ENCODE measurements at regions not wholly inside any gene's neighbourhood (a gene's known extent, or its start where the extent isn't known, plus 50 kb on each side); places are given as distances from the start of the nearest gene placed in this dataset.

DNA sequence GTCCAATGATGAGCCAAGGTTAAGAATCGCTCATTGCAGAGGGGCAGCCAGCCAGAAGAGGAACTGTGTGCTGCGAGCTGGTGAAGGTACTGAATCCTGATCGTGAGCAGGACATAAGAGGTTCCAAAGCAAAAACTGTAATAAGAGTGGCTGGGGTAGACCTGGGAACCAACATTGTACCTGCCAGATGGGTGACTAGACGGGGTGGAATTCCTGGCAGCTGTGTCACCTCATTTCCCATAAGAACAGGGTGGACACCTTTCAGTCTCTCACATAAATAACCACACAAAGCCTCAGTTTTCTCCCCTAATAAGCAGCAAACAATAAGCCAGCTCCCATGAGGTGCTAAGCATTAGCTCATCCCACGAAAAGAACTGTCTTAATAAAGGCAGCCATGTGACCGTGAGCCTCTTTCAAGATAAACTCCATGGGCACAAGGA, 290.3 kb downstream of the SOX9 start:
- Mint-ChIP-seq H3K27ac (no peak overlapping the region), H3K9me3 (no peaks in the 10 kb centered on the region), H3K4me3 (no peak overlapping the region), H3K4me1 (ENCODE audit: low read depth) (no peaks in the 10 kb centered on the region), H3K36me3 (ENCODE audit: low read depth) (no peaks in the 10 kb centered on the region), H3K27me3 (ENCODE audit: low read depth) (no peaks in the 10 kb centered on the region)
- no peak for DNase-seq (ENCODE audit: low spot score)

DNA sequence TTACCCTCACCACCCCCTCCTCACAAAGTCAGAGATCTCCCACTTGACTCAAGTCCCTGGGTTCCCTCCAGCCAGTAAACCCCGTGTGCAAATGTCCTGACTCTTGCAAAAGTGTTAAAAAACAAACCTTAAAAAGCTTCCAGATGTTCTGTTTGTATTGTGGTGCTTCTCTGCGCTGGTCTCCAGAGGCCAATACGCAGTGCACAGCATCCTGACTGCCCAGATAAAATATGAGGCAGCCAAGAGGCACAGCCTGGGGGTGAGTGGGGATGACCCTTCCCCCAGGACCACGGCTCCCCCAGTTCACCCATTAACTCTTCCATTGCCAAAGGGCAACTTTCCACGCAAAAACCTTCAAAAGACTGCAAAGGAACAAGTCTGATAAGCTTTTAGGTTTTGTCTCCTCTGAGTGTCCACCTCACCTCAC, 291.8 kb downstream of the SOX9 start:
- no peak for DNase-seq (ENCODE audit: low spot score)
- Mint-ChIP-seq H3K36me3 (ENCODE audit: low read depth) (no peaks in the 10 kb centered on the region), H3K4me3 (no peak overlapping the region), H3K9me3 (peaks cover 7% of the 10 kb centered on the region), H3K27me3 (ENCODE audit: low read depth) (no peaks in the 10 kb centered on the region), H3K4me1 (ENCODE audit: low read depth) (no peaks in the 10 kb centered on the region), H3K27ac (no peak overlapping the region)

DNA sequence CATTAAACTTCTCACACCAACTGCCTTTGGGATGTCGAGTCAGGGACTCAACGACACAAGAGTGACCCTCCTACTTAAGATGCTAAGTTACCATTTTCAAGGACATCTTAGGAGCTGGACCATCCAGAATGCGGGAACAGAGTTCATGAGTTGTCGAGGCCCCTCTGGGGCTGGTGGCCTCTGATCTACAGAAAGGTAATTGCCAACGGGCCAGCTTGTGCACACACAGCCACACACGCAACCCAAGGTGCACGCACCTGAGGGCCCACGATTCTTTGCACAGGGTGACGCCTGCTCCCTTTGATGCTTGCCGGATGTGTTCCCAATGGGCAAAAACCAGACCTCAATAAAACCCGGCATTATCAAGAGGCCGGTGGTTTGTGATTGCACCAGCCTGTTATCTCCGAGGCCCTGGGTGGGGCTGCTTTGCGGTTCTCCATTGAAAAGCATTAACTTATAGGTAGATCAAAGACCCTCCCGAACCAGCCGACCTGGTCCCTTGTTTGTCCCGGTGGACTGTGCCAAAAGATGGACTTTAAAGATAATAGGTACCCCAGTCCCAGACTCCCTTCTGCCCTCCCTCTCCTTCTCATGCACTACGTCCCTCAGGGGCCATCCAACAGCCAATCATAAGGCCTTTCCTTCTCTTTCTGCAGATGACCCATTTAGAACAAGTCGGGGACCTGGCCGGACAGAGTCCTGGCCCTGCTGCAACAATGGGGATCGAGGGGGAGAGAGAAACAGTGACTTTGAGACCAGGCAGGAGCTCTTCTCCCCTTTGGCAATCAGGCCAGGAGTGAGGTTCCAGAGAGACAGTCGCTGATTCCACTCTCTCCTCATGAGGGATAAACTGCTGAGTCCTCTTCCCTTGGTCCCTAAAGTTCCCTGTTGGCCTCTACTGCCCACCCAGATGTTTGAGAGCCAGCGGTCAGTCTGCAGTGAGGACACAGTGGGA, 292.5 kb downstream of the SOX9 start:
- H3K4me3 Mint-ChIP-seq = no peak overlapping the region
- H3K27me3 Mint-ChIP-seq (ENCODE audit: low read depth) = no peaks in the 10 kb centered on the region
- peaks cover 11% of the 10 kb centered on the region for H3K9me3 Mint-ChIP-seq
- no peaks in the 10 kb centered on the region for H3K36me3 Mint-ChIP-seq (ENCODE audit: low read depth)
- no peak overlapping the region for H3K27ac Mint-ChIP-seq
- no peak for DNase-seq (ENCODE audit: low spot score)
- H3K4me1 Mint-ChIP-seq (ENCODE audit: low read depth) = no peaks in the 10 kb centered on the region

DNA sequence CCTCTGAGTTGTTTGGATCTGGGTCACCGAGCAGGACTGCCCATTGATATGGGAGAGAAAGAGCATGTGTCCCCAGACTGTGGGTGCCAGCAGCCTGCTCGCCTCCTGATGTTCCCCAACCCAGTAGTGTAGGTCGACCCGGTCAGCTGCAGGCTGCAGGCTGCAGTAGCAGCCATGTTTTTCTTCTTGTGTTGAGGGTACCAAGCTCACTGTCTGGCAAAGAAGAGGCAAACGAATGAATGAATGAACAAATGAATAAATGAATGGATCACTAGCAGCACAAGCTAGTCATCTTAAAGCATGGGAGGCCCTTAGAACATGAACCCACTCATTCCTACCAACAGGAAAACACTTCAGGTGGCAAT, 293.2 kb downstream of the SOX9 start:
- H3K36me3 Mint-ChIP-seq (ENCODE audit: low read depth) = no peaks in the 10 kb centered on the region
- H3K27ac Mint-ChIP-seq = no peak overlapping the region
- no peak for DNase-seq (ENCODE audit: low spot score)
- no peaks in the 10 kb centered on the region for H3K27me3 Mint-ChIP-seq (ENCODE audit: low read depth)
- H3K4me1 Mint-ChIP-seq (ENCODE audit: low read depth) = no peaks in the 10 kb centered on the region
- peaks cover 16% of the 10 kb centered on the region for H3K9me3 Mint-ChIP-seq
- no peak overlapping the region for H3K4me3 Mint-ChIP-seq

DNA sequence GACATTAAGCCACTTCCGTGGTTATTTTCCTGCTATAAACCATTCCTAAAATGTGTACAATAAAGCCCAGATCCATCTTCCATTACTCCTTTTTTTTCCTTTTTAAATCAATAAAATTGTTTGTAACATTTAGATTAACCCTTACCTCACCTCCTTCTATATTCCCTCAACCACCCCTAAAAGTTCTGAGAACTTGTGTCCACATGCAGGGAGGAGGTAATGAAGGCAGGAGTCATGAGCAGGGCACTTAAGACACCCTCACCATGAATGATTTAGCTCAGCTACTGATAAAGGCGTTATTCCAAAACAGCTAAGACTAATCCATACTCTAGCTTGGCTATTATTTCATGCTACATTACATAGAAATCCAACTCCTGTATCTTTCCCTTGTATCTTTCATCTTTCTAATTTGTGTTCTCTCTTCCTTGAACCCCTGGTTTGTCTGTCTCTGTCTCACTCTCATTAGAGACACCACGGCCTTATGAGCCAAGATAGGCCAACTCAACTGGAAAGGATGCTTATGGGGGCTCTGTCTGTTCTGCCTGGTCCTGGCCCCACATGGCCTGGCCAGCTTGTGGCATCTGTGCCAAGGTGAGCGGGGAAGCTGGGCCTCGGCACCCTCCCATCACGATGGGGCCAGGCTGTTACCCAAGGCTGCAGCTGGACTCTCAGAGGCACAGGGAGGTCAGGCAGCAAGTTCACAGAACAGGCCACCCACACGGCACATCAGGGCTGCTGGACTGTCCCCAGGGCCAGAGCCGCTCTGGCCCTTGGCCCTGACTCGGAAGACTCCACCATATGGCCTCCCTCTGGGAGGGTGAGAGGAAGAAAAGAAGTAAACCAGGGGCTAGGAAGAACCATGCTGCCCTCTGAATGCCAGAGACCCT, 294.4 kb downstream of the SOX9 start:
- DNase-seq (ENCODE audit: low spot score) = no peak
- Mint-ChIP-seq H3K27ac (no peak overlapping the region), H3K4me1 (ENCODE audit: low read depth) (no peaks in the 10 kb centered on the region), H3K4me3 (no peak overlapping the region), H3K36me3 (ENCODE audit: low read depth) (no peaks in the 10 kb centered on the region), H3K27me3 (ENCODE audit: low read depth) (no peaks in the 10 kb centered on the region), H3K9me3 (peaks cover 16% of the 10 kb centered on the region)

DNA sequence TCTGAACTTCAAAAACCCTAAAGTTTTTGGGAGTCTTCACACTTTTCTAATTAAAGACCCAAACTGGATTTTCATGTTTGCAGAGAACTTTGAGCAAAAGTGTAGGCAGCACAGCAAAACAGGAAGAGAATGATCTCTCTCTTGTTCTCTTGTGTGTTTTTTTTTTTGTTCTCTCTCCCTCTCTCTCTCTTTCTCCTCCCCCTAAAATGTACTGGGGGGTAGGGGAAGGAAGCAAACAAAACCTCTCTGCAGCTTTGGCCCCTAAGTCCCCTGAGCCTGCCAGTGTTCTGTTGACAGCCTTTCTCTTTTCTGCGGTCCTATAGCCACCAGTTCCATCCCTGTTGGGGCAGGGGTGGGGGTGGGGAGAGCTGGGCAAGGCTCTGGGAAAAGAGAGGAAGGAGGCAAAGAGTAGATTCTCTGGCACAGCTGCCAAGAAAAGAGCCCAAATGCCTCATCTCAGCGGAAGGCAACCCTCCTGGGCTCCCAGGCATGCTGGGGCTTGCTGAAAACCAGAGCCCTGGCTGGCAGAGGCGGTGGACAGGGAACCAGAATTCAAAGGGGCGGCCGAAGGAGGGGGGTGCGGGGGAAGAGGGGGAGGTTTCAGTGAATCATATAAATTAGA, 295.3 kb downstream of the SOX9 start:
- Mint-ChIP-seq H3K4me3 (no peak overlapping the region), H3K27me3 (ENCODE audit: low read depth) (no peaks in the 10 kb centered on the region), H3K27ac (no peak overlapping the region), H3K4me1 (ENCODE audit: low read depth) (no peaks in the 10 kb centered on the region), H3K36me3 (ENCODE audit: low read depth) (no peaks in the 10 kb centered on the region), H3K9me3 (peaks cover 16% of the 10 kb centered on the region)
- no peak for DNase-seq (ENCODE audit: low spot score)

DNA sequence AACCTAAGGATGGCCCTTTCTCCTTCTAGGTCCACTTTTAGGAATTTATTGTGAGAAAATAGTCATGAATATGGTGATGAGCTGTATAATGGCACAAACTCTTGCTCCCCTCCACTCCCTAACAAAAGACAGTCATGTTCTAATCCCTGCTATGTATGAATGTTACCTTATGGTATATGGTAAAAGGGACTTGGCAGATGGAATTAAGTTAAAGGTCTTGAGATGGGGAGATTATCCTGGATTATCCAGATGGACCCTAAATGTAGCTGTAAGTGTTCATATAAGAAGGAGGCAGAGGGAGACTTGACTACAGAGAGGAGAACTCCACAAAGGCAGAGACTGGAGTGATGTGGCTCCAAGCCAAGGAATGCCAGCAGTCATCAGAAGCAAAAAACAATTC, 296.1 kb downstream of the SOX9 start:
- Mint-ChIP-seq H3K4me1 (ENCODE audit: low read depth) (no peaks in the 10 kb centered on the region), H3K27ac (no peak overlapping the region), H3K36me3 (ENCODE audit: low read depth) (no peaks in the 10 kb centered on the region), H3K9me3 (peaks cover 16% of the 10 kb centered on the region), H3K4me3 (no peak overlapping the region), H3K27me3 (ENCODE audit: low read depth) (no peaks in the 10 kb centered on the region)
- DNase-seq (ENCODE audit: low spot score) = no peak

DNA sequence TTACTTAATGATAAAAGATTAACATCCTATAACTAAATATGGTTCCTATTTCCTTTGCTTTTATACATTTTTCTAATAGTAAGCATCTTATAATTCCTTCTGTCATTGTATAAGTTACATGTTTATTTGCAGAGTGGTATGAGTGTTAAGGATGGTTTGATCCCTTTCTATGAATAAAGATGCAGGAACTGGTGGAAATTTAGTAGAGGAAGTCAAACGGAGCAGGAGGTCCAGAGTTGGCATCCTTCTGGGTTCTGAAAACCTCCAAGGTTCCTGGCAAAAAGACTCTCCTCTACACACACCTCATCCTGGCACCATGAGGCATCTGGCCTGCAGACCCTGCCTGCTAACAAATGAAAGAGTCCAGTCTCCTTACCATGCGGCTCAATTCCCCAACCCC, 296.8 kb downstream of the SOX9 start:
- Mint-ChIP-seq H3K4me3 (no peak overlapping the region), H3K36me3 (ENCODE audit: low read depth) (no peaks in the 10 kb centered on the region), H3K9me3 (peaks cover 16% of the 10 kb centered on the region), H3K27ac (no peak overlapping the region), H3K27me3 (ENCODE audit: low read depth) (no peaks in the 10 kb centered on the region), H3K4me1 (ENCODE audit: low read depth) (no peaks in the 10 kb centered on the region)
- DNase-seq (ENCODE audit: low spot score) = no peak

DNA sequence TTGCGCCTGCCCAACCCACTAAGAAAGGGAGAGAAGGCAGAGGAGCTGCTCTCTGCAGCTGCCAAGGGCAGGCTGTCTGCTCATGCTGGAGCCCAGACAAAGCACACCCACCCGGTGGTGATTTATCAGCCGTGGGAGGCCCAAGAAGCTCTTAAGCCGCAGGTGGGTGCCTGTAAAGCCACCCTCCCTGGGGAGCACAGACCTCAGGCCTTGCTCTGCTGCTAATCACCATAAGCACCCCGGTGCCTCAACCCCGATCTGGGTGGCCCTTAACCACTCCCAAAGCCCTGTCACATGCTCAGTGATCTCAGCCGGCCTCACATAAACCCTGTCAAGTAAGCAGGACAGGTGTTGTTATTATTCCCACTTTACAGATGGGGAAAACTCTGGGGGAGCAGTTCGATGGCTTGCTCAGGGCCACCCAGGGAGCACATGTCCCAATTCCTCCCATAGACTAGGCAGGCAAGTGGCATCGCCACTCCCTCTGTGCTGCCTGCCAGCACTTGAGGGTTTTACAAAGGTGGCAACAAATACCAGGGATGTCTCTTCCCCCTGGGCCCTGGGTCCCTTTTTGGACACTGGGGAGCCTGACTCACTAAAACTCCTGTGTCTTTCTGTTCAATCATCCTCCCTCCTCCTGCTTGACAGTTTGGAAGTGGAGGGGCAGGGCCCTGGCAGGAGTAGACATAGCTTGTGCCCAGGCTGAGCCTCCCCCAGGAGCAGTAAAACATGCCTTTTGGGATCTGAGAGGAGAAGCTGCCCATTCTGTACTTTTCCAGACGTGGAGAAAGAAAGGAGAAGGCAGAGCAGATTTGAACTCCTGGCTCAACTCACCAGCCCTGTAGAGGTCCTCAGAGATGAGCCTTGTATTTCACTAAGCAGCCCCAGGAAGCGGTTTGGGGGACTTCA, 299.3 kb downstream of the SOX9 start:
- no peaks in the 10 kb centered on the region for H3K36me3 Mint-ChIP-seq (ENCODE audit: low read depth)
- DNase-seq (ENCODE audit: low spot score) = no peak
- H3K9me3 Mint-ChIP-seq = peaks cover 16% of the 10 kb centered on the region
- H3K4me1 Mint-ChIP-seq (ENCODE audit: low read depth) = no peaks in the 10 kb centered on the region
- H3K27me3 Mint-ChIP-seq (ENCODE audit: low read depth) = no peaks in the 10 kb centered on the region
- H3K27ac Mint-ChIP-seq = no peak overlapping the region
- H3K4me3 Mint-ChIP-seq = no peak overlapping the region

DNA sequence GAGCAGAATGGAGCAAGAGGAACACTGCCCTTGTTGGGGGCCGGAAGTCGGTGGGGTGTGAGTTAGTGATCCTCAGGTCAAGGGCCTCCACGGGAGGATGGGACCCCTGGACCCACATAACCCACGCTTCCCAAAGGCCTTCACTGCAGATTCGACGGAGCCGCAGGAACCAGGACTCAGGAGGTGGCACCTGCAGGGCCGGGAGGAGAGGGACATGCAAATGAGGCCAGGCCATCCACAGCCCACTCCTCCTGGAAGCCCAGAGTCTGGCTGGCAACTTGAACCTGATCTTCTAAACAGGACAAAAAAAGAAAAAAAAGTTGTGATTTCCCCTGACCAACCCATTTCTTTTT, 299.9 kb downstream of the SOX9 start:
- no peak for DNase-seq (ENCODE audit: low spot score)
- Mint-ChIP-seq H3K36me3 (ENCODE audit: low read depth) (no peaks in the 10 kb centered on the region), H3K27ac (no peak overlapping the region), H3K4me3 (no peak overlapping the region), H3K27me3 (ENCODE audit: low read depth) (no peaks in the 10 kb centered on the region), H3K4me1 (ENCODE audit: low read depth) (no peaks in the 10 kb centered on the region), H3K9me3 (peaks cover 16% of the 10 kb centered on the region)

DNA sequence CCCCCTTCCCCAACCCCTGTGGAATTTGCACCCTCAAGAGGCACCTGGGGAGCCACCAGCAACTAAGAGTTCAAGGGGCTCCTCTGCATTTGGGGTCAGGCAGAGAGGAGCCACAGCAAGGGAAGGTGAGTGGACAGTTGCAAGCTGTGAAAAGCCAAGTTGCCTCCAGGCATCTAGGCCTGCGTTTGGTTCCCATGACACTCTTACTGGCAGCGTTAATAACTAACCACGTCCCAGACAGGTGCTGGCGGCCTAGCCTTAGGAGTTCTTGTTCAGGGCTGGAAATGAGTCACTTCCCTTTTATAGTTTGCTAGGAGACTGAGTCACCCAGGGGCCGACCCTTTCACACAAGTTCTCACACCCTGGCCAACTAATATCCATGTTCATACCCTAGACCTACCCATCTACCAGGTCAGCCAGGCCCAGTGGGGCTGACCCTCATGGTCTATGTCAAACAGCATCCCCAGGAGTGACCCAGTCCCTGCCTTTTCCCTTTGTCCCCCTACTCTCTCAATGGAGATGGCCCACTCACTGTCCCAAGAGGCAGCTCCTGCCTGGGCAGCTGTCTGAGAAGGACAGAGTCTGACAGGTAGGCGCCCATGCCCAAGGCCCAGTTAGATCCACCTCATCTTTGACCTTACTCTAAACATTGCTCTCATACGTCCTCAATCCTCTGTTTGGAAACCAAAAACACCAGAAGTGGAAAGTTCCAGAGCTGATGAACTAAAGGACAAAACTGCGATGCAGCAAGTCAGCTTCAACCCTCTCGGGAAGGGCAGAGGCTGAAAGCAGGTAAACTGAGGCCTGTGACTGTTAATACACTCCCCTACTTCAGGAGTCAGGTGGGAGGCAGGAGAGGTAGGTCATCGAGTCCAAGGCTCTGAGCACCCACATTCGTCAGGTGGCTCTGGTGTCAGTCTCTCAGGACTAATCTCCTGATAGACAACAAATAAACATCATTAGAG, 300.6 kb downstream of the SOX9 start:
- H3K9me3 Mint-ChIP-seq = peaks cover 16% of the 10 kb centered on the region
- no peaks in the 10 kb centered on the region for H3K4me1 Mint-ChIP-seq (ENCODE audit: low read depth)
- no peak overlapping the region for H3K27ac Mint-ChIP-seq
- peak; percentile 12 for DNase-seq (ENCODE audit: low spot score)
- no peaks in the 10 kb centered on the region for H3K36me3 Mint-ChIP-seq (ENCODE audit: low read depth)
- H3K4me3 Mint-ChIP-seq = no peak overlapping the region
- no peaks in the 10 kb centered on the region for H3K27me3 Mint-ChIP-seq (ENCODE audit: low read depth)

DNA sequence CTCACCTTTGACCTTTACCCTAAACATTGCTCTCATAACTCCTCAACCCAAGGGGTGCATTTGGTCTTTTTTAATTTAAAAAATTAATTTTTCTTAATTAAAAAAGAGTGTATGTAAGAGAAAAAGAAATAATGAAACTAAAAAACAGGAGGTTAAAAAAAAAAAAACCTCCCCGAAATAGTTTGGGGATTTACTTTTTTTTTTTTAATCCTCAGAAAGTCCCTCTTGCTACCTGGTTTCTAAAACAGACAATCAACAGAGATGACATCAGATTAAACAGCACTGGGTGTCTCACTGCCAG, 301.3 kb downstream of the SOX9 start:
- DNase-seq (ENCODE audit: low spot score) = no peak
- Mint-ChIP-seq H3K27ac (no peak overlapping the region), H3K9me3 (peaks cover 11% of the 10 kb centered on the region), H3K27me3 (ENCODE audit: low read depth) (no peaks in the 10 kb centered on the region), H3K4me3 (no peak overlapping the region), H3K4me1 (ENCODE audit: low read depth) (no peaks in the 10 kb centered on the region), H3K36me3 (ENCODE audit: low read depth) (no peaks in the 10 kb centered on the region)

Data from T-helper 2 cell treated with Interferon-gamma antibody and Interleukin-4, amounts not matched to agents 5 μg/mL and 100 μg/mL, for 36 hours (primary cell).